Right ventricle myocardium superior (tissue), 1 donor: ENCODE measurements at regions not wholly inside any gene's neighbourhood (a gene's known extent, or its start where the extent isn't known, plus 50 kb on each side); places are given as distances from the start of the nearest gene placed in this dataset.
A peak's percentile ranks its signal among the peaks of the same experiment; 100 is the strongest.
"Not testable (repeated sequence)": the region's sequence is repeated elsewhere in the genome, so short reads cannot be mapped to it uniquely, and the experiment has no call there.

Source experiments
- ATAC-seq: fragments of 200-7000 bp; cut with Tn5 transposase; one replicate; pipeline ENCODE4 v1.9.1; 2020; ENCODE audit warnings: mild to moderate bottlenecking; ENCODE audit not compliant: poor library complexity
- DNase-seq: peaks from one replicate; pipeline ENCODE4 v3.0.0-alpha.2; 2020
- intact Hi-C: fragments of 100-400 bp; cut with DNase I; formaldehyde crosslinking; loops from one replicate; pipeline ENCODE4 v1.11.2; 2022
- donor health status: DM: no; HTN: yes; CAD: no; lungs with severe emphysema.

GRCh38 chr10:52961323-52961722 lies 188.7 kb upstream of the MBL2 start:
- ATAC-seq (no peak), DNase-seq (no peak)
- intact Hi-C loops = no loop called here

DNA sequence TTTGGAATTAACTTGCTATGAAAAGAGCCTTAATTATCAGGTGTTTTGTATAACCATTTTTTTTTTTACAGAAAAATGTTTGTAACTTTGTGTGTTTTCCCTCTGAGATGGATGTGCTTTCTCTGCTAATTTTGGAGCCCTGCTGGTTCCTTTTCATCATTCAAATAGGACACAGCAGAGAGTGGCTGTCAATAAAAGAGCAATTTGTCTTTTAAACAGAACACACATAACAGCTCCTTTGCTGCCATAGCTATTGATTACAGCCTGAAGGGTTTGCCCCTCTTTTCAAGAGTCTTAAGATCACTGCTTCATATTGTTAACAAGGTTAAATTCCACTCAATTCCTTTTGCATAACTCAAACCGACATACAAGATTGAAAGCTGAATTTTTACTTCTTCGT lies 187.2 kb upstream of the MBL2 start:
- ATAC-seq (no peak), DNase-seq (no peak)
- intact Hi-C loops = no loop called here

GRCh38 chr10:52956861-52957260 lies 184.3 kb upstream of the MBL2 start:
- ATAC-seq (no peak), DNase-seq (no peak)
- intact Hi-C loops = no loop called here

- no peak for DNase-seq
- no peak for ATAC-seq
- intact Hi-C loops = no loop called here
Observed at GRCh38 chr10:52956461-52956860, 183.9 kb upstream of the MBL2 start.

DNA sequence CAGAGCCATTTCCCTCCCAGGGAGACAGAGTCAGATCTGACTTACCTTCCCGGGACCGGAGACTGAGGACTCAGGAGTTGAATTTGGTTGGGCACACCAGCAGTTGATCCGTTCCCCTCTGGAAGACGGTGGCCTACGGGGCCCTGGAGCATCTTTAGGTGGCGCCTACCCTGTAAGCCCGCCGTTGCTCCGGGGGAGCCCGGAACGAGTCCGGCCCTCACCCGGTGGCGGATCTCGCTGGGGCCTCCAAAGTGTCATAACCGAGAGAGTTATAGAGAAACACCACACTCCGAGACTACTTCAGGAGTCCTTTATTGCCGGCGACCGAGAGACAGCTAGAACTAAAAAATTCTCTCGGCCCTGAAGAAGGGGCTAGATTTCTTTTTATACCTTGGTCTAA lies 182.8 kb upstream of the MBL2 start:
- DNase-seq (no peak), ATAC-seq (no peak)
- intact Hi-C loops = no loop called here

DNA sequence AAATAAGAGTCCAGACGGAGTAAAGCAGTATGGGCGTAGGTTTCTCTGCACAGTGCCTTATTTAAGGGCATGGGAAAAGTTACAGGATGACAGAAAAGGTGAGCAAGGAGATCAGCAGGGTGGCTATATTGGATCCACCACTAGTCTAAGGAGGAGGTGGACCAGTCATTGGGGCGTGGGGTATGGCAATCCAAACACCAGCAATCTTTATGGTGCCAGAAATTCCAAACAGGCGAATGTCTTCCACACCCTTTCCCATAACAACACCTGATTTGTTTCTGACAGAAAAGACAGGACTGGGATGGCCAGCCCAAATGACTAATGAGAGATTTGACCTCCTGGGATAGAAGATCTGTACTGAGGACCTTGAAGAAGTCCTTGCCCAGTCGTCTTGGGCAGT lies 181.8 kb upstream of the MBL2 start:
- no peak for DNase-seq
- no peak for ATAC-seq
- intact Hi-C loops = no loop called here

DNA sequence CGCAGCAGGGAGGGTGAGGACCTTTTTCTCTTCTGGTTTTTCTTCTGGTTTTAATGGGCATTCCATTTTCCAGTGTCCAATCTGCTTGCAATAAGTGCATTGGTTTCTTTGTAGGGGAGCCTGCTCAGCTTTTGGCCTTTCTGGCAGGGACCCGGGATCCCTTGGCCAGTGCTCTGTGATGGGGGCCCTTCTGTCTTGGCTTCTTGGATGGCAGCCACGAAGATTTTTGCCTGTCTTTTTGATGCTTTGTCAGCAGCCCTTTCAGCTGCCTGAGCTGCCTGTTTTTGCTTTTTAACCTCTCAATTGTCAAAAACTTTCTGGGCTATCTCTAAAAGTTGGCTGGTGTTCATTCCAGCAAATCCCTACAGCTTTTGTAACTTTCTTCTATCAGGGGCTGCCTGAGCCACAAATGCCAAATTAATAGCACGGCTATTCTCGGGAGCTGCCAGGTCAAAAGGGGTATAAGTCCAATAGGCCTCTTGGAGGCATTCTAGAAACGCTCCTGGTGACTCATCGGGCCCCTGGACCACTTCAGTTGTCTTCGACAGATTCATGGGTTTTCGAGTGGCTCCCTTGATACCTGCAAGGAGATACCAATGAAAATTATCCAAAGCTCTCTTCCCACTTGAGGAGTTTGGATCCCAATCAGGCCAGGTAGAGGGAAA lies 179.9 kb upstream of the MBL2 start:
- intact Hi-C loops = no loop called here
- ATAC-seq = no peak

GRCh38 chr10:52951824-52952223 lies 179.2 kb upstream of the MBL2 start:
- intact Hi-C loops = no loop called here
- no peak for DNase-seq
- ATAC-seq = peak; percentile 43

More for the DNA sequence above, 179.9 kb upstream of the MBL2 start:
- DNase-seq = no peak

GRCh38 chr10:52950578-52950977 lies 178.0 kb upstream of the MBL2 start:
- intact Hi-C loops = no loop called here
- DNase-seq (no peak), ATAC-seq (no peak)

DNA sequence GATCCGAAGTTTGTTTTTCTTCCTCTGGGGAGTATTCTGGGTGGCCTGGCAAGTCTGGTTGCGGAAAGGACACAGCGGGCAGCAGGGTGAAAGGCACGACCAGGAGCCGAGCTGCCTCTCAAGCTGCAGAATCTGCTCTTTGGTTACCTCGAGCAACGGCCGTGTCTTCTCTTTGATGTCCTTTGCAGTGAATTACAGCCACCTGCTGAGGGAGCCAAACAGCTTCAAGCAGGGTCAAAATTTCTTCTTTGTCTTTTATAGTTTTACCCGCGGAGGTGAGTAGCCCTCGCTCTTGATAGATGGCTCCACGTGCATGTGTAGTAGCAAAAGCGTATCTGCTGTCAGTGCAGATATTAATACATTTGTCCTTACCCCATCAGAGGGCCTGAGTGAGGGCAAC lies 177.3 kb upstream of the MBL2 start:
- intact Hi-C loops = no loop called here
- no peak for ATAC-seq
- DNase-seq = no peak

DNA sequence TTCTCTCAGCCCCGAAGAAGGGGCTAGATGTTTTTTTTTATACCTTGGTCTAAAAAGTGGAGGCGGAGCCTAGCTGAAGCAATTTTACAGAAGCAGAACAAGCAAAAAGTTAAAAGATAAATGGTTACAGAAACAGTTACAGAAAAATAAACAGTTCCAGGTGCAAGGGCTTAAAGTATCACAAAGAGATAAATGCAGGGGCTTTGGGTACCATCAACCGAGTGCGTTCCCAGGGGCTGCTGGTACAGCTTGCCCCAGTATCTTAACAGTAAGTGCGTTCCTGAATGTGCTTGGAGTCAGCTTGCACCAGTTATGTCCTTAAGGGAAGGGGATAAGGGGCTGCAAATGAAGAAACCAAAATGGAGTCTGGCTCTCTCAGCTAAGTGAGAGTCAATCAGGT lies 173.9 kb upstream of the MBL2 start:
- no peak for DNase-seq
- ATAC-seq = no peak
- intact Hi-C loops = no loop called here

DNA sequence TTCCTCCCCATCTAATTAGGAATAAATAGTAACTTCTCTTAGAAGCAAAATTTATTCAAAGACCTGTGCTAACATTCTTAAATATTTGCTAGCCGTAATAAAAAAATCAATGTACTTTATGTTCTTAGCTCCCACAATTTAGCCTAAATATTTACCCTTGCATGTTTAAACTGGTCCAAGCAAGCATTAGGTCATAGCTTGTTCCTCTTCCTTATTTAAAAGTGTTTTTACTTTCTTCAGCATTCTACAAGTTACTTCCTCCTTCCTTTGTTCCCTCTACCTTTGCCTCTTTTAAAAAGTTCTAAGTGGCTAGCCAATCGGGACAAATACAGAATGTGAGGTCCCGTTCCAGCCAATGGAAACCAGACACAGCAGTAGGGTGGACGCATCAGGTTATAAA lies 172.9 kb upstream of the MBL2 start:
- DNase-seq, ATAC-seq, intact Hi-C loops: not testable (repeated sequence)

DNA sequence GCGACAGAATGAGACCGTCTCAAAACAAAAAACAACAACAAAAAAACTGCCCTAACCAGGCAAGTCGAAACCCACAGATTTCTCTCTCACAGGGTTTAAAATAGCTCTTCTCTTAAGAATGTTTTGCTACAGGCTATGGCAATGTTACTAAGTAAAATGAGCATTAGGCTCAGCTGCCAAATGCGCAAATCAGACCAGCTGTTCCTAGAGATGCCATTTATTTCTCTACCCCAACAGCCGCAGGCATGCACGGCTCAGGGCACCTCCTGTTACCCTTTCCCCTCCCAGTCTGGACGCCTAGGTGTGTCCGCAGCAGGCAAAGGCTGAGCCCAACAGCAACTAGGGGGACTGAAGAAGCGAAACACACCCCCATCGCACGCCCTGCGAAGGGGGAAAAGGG lies 168.3 kb upstream of the MBL2 start:
- ATAC-seq (no peak), DNase-seq (no peak)
- intact Hi-C loops = no loop called here

- no peak for ATAC-seq
- intact Hi-C loops = no loop called here
- no peak for DNase-seq
Observed at GRCh38 chr10:52939894-52940293, 167.3 kb upstream of the MBL2 start.

DNA sequence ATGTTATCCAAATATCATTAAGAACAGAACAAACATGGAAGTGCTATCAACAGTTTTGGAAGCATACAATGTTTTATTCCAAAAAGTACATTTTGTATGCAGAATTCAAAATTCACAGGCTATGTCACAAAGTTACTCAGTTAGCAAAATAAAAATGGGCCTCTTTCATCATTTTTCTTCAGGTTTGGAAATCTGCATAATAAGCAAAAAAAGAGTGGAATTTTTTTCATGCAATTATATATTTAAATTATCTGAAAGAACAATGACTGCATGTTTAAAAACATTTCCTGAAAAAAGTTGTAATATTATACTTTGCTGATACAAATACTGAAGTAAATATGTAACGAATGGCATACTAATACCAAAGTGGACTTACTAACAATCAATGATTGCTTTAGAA lies 161.2 kb upstream of the MBL2 start:
- ATAC-seq (no peak), DNase-seq (no peak)
- intact Hi-C loops = no loop called here

DNA sequence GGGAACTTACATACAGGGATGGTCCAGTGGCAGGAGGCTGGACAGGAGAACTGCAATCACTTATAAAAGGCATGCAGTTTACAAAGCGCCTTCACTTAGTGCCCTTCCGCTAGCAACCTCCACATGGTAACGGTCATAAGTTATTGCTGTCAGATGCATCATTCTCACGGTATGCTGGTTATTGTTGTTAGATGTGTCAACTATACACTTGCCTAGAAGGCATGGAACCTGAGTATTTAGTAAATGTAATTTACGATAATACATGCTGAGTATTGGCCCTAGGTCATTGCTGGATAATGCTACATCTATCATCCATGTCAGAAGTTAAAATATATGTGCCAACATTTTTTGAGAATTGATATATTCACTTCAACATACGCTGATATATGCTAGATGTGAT lies 155.1 kb upstream of the MBL2 start:
- ATAC-seq (no peak), DNase-seq (no peak)
- intact Hi-C loops = no loop called here

GRCh38 chr10:52923520-52923919 lies 150.9 kb upstream of the MBL2 start:
- no peak for DNase-seq
- no peak for ATAC-seq
- intact Hi-C loops = no loop called here

- intact Hi-C loops = no loop called here
- DNase-seq = no peak
- ATAC-seq = no peak
Observed at GRCh38 chr10:52918714-52919305, 146.2 kb upstream of the MBL2 start.

DNA sequence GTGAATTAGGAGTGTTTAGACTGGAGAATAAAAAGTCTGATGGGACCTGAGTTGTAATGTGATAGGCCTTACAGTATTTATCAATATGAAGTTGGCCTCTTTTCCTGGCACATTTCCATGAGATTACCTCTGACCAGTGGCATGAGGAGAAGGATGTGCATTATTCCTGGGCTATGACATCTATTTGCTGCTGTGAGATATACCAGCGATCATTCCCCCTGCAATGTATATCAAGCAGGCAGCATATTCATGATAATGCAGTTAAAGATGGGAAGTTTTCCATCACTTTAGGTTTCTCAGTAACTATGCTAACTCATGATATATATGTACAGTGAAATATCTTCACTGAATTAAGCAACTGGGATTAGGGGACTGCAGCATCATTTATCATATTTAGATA lies 142.8 kb upstream of the MBL2 start:
- no peak for DNase-seq
- intact Hi-C loops = no loop called here
- no peak for ATAC-seq

DNA sequence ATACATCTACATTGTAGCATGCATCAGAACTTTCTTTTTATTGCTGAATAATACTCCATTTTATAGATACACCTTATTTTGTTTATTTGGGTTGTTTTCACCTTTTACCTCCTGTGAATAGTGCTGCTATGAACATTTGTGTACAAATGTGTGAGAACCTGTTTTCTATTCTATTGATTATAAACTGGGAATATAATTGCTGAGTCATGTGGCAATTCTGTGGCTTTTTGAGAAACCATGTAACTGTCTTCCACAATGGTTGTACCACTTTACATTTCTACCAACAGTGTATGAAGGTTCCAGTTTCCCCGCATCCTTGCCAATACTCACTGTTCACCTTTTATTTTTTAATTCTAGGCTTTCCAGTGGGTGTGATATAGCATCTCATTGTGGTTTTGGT lies 138.6 kb upstream of the MBL2 start:
- intact Hi-C loops = no loop called here
- ATAC-seq = no peak

DNA sequence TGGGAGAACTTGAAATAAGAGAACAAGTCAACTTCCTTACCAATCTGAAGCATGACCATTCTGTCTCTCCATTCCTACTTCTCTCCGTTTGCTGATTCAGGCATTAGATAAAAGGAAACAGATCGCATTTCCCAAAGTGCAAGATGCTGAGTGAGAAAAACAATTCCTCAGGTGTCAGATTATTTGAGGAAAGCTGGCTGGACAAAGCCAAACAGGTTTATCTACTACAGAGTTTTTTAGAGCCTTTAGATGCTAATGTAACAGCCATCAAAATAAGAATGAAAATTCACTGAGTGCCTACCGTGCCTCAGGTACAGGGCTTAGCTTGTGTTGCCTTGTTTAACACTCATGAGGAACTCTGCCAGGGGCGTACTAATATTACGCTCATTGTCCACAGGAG lies 135.9 kb upstream of the MBL2 start:
- no peak for DNase-seq
- intact Hi-C loops = no loop called here
- ATAC-seq = no peak

More for the DNA sequence above, 138.6 kb upstream of the MBL2 start:
- DNase-seq = no peak
